NCI-H2029 treated with DMSO at 0.1 percent for 48 hours (cell line): ENCODE measurements at regions not wholly inside any gene's neighbourhood (a gene's known extent, or its start where the extent isn't known, plus 50 kb on each side); places are given as distances from the start of the nearest gene placed in this dataset.

Source experiments
- DNase-seq: peaks from one replicate; lab custom pipeline; 2025; lab: John Stamatoyannopoulos, UW

GRCh38 chr3:72200332-72200731 lies 415.4 kb upstream of the PROK2 start:
- no peak for DNase-seq

GRCh38 chr3:72199530-72199929 lies 414.6 kb upstream of the PROK2 start:
- no peak for DNase-seq

- DNase-seq = no peak
Measured at GRCh38 chr3:72196377-72196929, 411.5 kb upstream of the PROK2 start.

- DNase-seq = no peak
Measured at GRCh38 chr3:72195895-72196294, 410.9 kb upstream of the PROK2 start.

- DNase-seq = no peak
Measured at GRCh38 chr3:72194458-72194857, 409.5 kb upstream of the PROK2 start.

GRCh38 chr3:72193771-72194430 lies 409.0 kb upstream of the PROK2 start:
- DNase-seq = no peak

GRCh38 chr3:72192572-72192971 lies 407.6 kb upstream of the PROK2 start:
- DNase-seq = no peak

- DNase-seq = no peak
Measured at GRCh38 chr3:72191209-72191960, 406.4 kb upstream of the PROK2 start.

- no peak for DNase-seq
Measured at GRCh38 chr3:72190050-72190449, 405.1 kb upstream of the PROK2 start.

GRCh38 chr3:72189339-72189738 lies 404.4 kb upstream of the PROK2 start:
- DNase-seq = no peak

GRCh38 chr3:72188536-72188935 lies 403.6 kb upstream of the PROK2 start:
- DNase-seq = no peak

GRCh38 chr3:72187131-72187530 lies 402.2 kb upstream of the PROK2 start:
- no peak for DNase-seq

- no peak for DNase-seq
Measured at GRCh38 chr3:72186400-72186855, 401.5 kb upstream of the PROK2 start.

GRCh38 chr3:72185549-72186399 lies 400.8 kb upstream of the PROK2 start:
- no peak for DNase-seq

- no peak for DNase-seq
Measured at GRCh38 chr3:72183489-72183888, 398.5 kb upstream of the PROK2 start.

GRCh38 chr3:72182206-72182605 lies 397.3 kb upstream of the PROK2 start:
- no peak for DNase-seq

GRCh38 chr3:72181251-72181650 lies 396.3 kb upstream of the PROK2 start:
- DNase-seq = no peak

- no peak for DNase-seq
Measured at GRCh38 chr3:72180405-72180804, 395.5 kb upstream of the PROK2 start.

- no peak for DNase-seq
Measured at GRCh38 chr3:72179107-72179464, 394.1 kb upstream of the PROK2 start.

- DNase-seq = no peak
Measured at GRCh38 chr3:72178463-72179106, 393.6 kb upstream of the PROK2 start.

GRCh38 chr3:72177075-72178050 lies 392.4 kb upstream of the PROK2 start:
- no peak for DNase-seq
